ENCODE measurements at regions not wholly inside any gene's neighbourhood (a gene's known extent, or its start where the extent isn't known, plus 50 kb on each side); places are given as distances from the start of the nearest gene placed in this dataset.
A peak's percentile ranks its signal among the peaks of the same experiment; 100 is the strongest.
"Not testable (repeated sequence)": the region's sequence is repeated elsewhere in the genome, so short reads cannot be mapped to it uniquely, and the experiment has no call there.

- not testable (repeated sequence) for H3K4me1 ChIP-seq; H4K20me1 ChIP-seq (ENCODE audit: low read depth); H3K36me3 Mint-ChIP-seq; H3K9ac ChIP-seq; H3K4me1 Mint-ChIP-seq; H3K27me3 Mint-ChIP-seq (ENCODE audit: insufficient read depth, low read depth); H3K9me3 ChIP-seq (ENCODE audit: low read depth); H2AFZ ChIP-seq (replicated peaks); H3K27ac ChIP-seq; H3K27ac Mint-ChIP-seq; H3K36me3 ChIP-seq; H3K9me3 Mint-ChIP-seq; H3K27me3 ChIP-seq; H3K4me3 ChIP-seq; H3K79me2 ChIP-seq (ENCODE audit: low read depth); H3F3A ChIP-seq (ENCODE audit: low read depth)
- DNase-seq (ENCODE audit: low spot score), result peak; percentile 6
- H3K4me2 ChIP-seq, result peak overlapping the region; percentile 67
- peak; percentile 66 for TF ChIP-seq CTCF (IDR thresholded peaks at IDR 0.05)
- peak overlapping the region; percentile 27 for H3K4me3 Mint-ChIP-seq
Measured at GRCh38 chr16:16593156-16593863, 214.4 kb downstream of the NPIPA7 start.

GRCh38 chr16:16595029-16595718 is 216.2 kb downstream of the NPIPA7 start:
- not testable (repeated sequence) for H3K27me3 Mint-ChIP-seq (ENCODE audit: insufficient read depth, low read depth)

GRCh38 chr16:16601239-16601638 is 222.3 kb downstream of the NPIPA7 start:
- H3F3A ChIP-seq (ENCODE audit: low read depth); DNase-seq (ENCODE audit: low spot score); H3K9me3 ChIP-seq (ENCODE audit: low read depth); H3K9me3 Mint-ChIP-seq; H3K36me3 Mint-ChIP-seq; H3K79me2 ChIP-seq (ENCODE audit: low read depth); H3K27ac Mint-ChIP-seq; H3K27ac ChIP-seq; H3K4me1 Mint-ChIP-seq; H3K4me1 ChIP-seq; H3K36me3 ChIP-seq; H3K27me3 ChIP-seq; H4K20me1 ChIP-seq (ENCODE audit: low read depth); H3K4me2 ChIP-seq; H3K9ac ChIP-seq; H2AFZ ChIP-seq (replicated peaks); H3K4me3 ChIP-seq; H3K4me3 Mint-ChIP-seq; H3K27me3 Mint-ChIP-seq (ENCODE audit: insufficient read depth, low read depth): not testable (repeated sequence)

More at GRCh38 chr16:16595029-16595718, 216.2 kb downstream of the NPIPA7 start:
- not testable (repeated sequence) for H3K4me2 ChIP-seq; H3K36me3 Mint-ChIP-seq; H3F3A ChIP-seq (ENCODE audit: low read depth); H3K79me2 ChIP-seq (ENCODE audit: low read depth); H3K4me3 Mint-ChIP-seq; H2AFZ ChIP-seq (replicated peaks); H3K9me3 ChIP-seq (ENCODE audit: low read depth); H3K27ac ChIP-seq; H3K9ac ChIP-seq; H3K9me3 Mint-ChIP-seq; H3K4me1 Mint-ChIP-seq; DNase-seq (ENCODE audit: low spot score); H3K27me3 ChIP-seq; H3K4me1 ChIP-seq; H4K20me1 ChIP-seq (ENCODE audit: low read depth); H3K4me3 ChIP-seq; H3K36me3 ChIP-seq; H3K27ac Mint-ChIP-seq

- not testable (repeated sequence) for H3K36me3 ChIP-seq; H3K9me3 Mint-ChIP-seq; H3K36me3 Mint-ChIP-seq; H3K27ac Mint-ChIP-seq; H3K79me2 ChIP-seq (ENCODE audit: low read depth); H4K20me1 ChIP-seq (ENCODE audit: low read depth); H3K27me3 Mint-ChIP-seq (ENCODE audit: insufficient read depth, low read depth); H3K4me2 ChIP-seq; H3K4me1 Mint-ChIP-seq; H2AFZ ChIP-seq (replicated peaks); H3K27ac ChIP-seq; H3F3A ChIP-seq (ENCODE audit: low read depth); H3K4me1 ChIP-seq; DNase-seq (ENCODE audit: low spot score); H3K4me3 Mint-ChIP-seq; H3K9ac ChIP-seq; H3K9me3 ChIP-seq (ENCODE audit: low read depth); H3K4me3 ChIP-seq; H3K27me3 ChIP-seq
Measured at GRCh38 chr16:16607401-16608082, 228.6 kb downstream of the NPIPA7 start.

GRCh38 chr16:16609627-16610026 is 230.7 kb downstream of the NPIPA7 start:
- not testable (repeated sequence) for H3K36me3 Mint-ChIP-seq; H3K4me3 ChIP-seq; H3K27ac ChIP-seq; H3K36me3 ChIP-seq; H3K27ac Mint-ChIP-seq; H3K9me3 ChIP-seq (ENCODE audit: low read depth); H3K4me1 ChIP-seq; H2AFZ ChIP-seq (replicated peaks); H3K4me3 Mint-ChIP-seq; H3K9me3 Mint-ChIP-seq; H3K4me2 ChIP-seq; H3K27me3 Mint-ChIP-seq (ENCODE audit: insufficient read depth, low read depth); H4K20me1 ChIP-seq (ENCODE audit: low read depth); H3K79me2 ChIP-seq (ENCODE audit: low read depth); DNase-seq (ENCODE audit: low spot score); H3K27me3 ChIP-seq; H3F3A ChIP-seq (ENCODE audit: low read depth); H3K4me1 Mint-ChIP-seq; H3K9ac ChIP-seq

GRCh38 chr16:16610389-16610967 is 231.5 kb downstream of the NPIPA7 start:
- not testable (repeated sequence) for H3K9me3 ChIP-seq (ENCODE audit: low read depth); H3K27me3 Mint-ChIP-seq (ENCODE audit: insufficient read depth, low read depth); H2AFZ ChIP-seq (replicated peaks); H4K20me1 ChIP-seq (ENCODE audit: low read depth); DNase-seq (ENCODE audit: low spot score); H3K79me2 ChIP-seq (ENCODE audit: low read depth); H3K9ac ChIP-seq; H3K9me3 Mint-ChIP-seq; H3K36me3 Mint-ChIP-seq; H3K4me2 ChIP-seq; H3K36me3 ChIP-seq; H3K4me1 ChIP-seq; H3K4me3 ChIP-seq; H3K4me3 Mint-ChIP-seq; H3K27me3 ChIP-seq; H3K27ac ChIP-seq; H3K27ac Mint-ChIP-seq; H3K4me1 Mint-ChIP-seq; H3F3A ChIP-seq (ENCODE audit: low read depth)

- H3F3A ChIP-seq (ENCODE audit: low read depth); H3K79me2 ChIP-seq (ENCODE audit: low read depth); H3K27ac Mint-ChIP-seq; H3K4me1 Mint-ChIP-seq; DNase-seq (ENCODE audit: low spot score); H3K27me3 ChIP-seq; H2AFZ ChIP-seq (replicated peaks); H3K4me2 ChIP-seq; H4K20me1 ChIP-seq (ENCODE audit: low read depth); H3K36me3 Mint-ChIP-seq; H3K9me3 Mint-ChIP-seq; H3K9ac ChIP-seq; H3K4me3 Mint-ChIP-seq; H3K4me1 ChIP-seq; H3K36me3 ChIP-seq; H3K4me3 ChIP-seq; H3K27ac ChIP-seq; H3K9me3 ChIP-seq (ENCODE audit: low read depth); H3K27me3 Mint-ChIP-seq (ENCODE audit: insufficient read depth, low read depth): not testable (repeated sequence)
Measured at GRCh38 chr16:16613212-16613611, 234.3 kb downstream of the NPIPA7 start.

All from neural progenitor cell (in vitro differentiated cells).